ENCODE measurements at regions not wholly inside any gene's neighbourhood (a gene's known extent, or its start where the extent isn't known, plus 50 kb on each side); places are given as distances from the start of the nearest gene placed in this dataset.

GRCh38 chr10:120369856-120370276, 87.2 kb upstream of the PLPP4 start:
- DNase-seq, result no peak
- H3K9me3 Mint-ChIP-seq (ENCODE audit: unreplicated experiment), result no peaks in the 10 kb centered on the region
- H3K27ac Mint-ChIP-seq (ENCODE audit: unreplicated experiment), result no peak overlapping the region
- no peaks in the 10 kb centered on the region for H3K36me3 Mint-ChIP-seq (ENCODE audit: insufficient read depth, unreplicated experiment)
- Histone ChIP-seq H3K36me3 (ENCODE audit: control insufficient read depth, insufficient read depth, low read length) (no peaks in the 10 kb centered on the region), H3K27me3 (replicated peaks; ENCODE audit: control insufficient read depth, insufficient read depth, low read length) (no peaks in the 10 kb centered on the region; the same call in none of the 2 replicates), H3K9me3 (no peaks in the 10 kb centered on the region), H3K4me3 (ENCODE audit: low read depth, low read length) (no peak overlapping the region), H3K4me1 (no peaks in the 10 kb centered on the region)
- H3K4me3 Mint-ChIP-seq (ENCODE audit: unreplicated experiment), result no peak overlapping the region
- peaks cover 13% of the 10 kb centered on the region for H3K27me3 Mint-ChIP-seq (ENCODE audit: insufficient read depth, unreplicated experiment)
- H3K4me1 Mint-ChIP-seq (ENCODE audit: low read depth, unreplicated experiment), result no peaks in the 10 kb centered on the region
- BruUV-seq (replicated peaks), result no TSS peak
- ChIA-PET POLR2A (no interaction called here), CTCF (no interaction called here)
- TF ChIP-seq CTCF (IDR thresholded peaks at IDR 0.05; ENCODE audit: insufficient read depth in 1 of 2, low read depth in 1 of 2, low read length in 1 of 2, severe bottlenecking in 1 of 2, unreplicated experiment in 1 of 2), result no peak
- intact Hi-C loops (cut with micrococcal nuclease; ENCODE audit: unreplicated experiment), result no loop called here

GRCh38 chr10:120371856-120372255, 85.2 kb upstream of the PLPP4 start:
- no peaks in the 10 kb centered on the region; the same call in 1 of the 2 replicates for H3K27me3 ChIP-seq (replicated peaks; ENCODE audit: control insufficient read depth, insufficient read depth, low read length)
- no peaks in the 10 kb centered on the region for H3K9me3 Mint-ChIP-seq (ENCODE audit: unreplicated experiment)
- no TSS peak for BruUV-seq (replicated peaks)
- H3K4me1 Mint-ChIP-seq (ENCODE audit: low read depth, unreplicated experiment), result no peaks in the 10 kb centered on the region
- POLR2A ChIA-PET, result no interaction called here
- no peak overlapping the region for H3K4me3 Mint-ChIP-seq (ENCODE audit: unreplicated experiment)
- DNase-seq, result no peak
- intact Hi-C loops (cut with micrococcal nuclease; ENCODE audit: unreplicated experiment), result no loop called here
- TF ChIP-seq CTCF (IDR thresholded peaks at IDR 0.05; ENCODE audit: insufficient read depth in 1 of 2, low read depth in 1 of 2, low read length in 1 of 2, severe bottlenecking in 1 of 2, unreplicated experiment in 1 of 2), result no peak
- CTCF ChIA-PET, result no interaction called here
- H3K9me3 ChIP-seq, result no peaks in the 10 kb centered on the region
- no peaks in the 10 kb centered on the region for H3K36me3 ChIP-seq (ENCODE audit: control insufficient read depth, insufficient read depth, low read length)
- no peak overlapping the region for H3K4me3 ChIP-seq (ENCODE audit: low read depth, low read length)
- H3K27me3 Mint-ChIP-seq (ENCODE audit: insufficient read depth, unreplicated experiment), result peaks cover 13% of the 10 kb centered on the region
- H3K36me3 Mint-ChIP-seq (ENCODE audit: insufficient read depth, unreplicated experiment), result no peaks in the 10 kb centered on the region
- no peak overlapping the region for H3K27ac Mint-ChIP-seq (ENCODE audit: unreplicated experiment)
- H3K4me1 ChIP-seq, result no peaks in the 10 kb centered on the region

- ChIA-PET CTCF (no interaction called here), POLR2A (no interaction called here)
- Mint-ChIP-seq H3K36me3 (ENCODE audit: insufficient read depth, unreplicated experiment) (no peaks in the 10 kb centered on the region), H3K9me3 (ENCODE audit: unreplicated experiment) (no peaks in the 10 kb centered on the region), H3K4me1 (ENCODE audit: low read depth, unreplicated experiment) (no peaks in the 10 kb centered on the region), H3K4me3 (ENCODE audit: unreplicated experiment) (no peak overlapping the region), H3K27ac (ENCODE audit: unreplicated experiment) (no peak overlapping the region), H3K27me3 (ENCODE audit: insufficient read depth, unreplicated experiment) (peaks cover 17% of the 10 kb centered on the region)
- no peak for DNase-seq
- no TSS peak for BruUV-seq (replicated peaks)
- Histone ChIP-seq H3K4me1 (no peaks in the 10 kb centered on the region), H3K36me3 (ENCODE audit: control insufficient read depth, insufficient read depth, low read length) (no peaks in the 10 kb centered on the region), H3K9me3 (no peaks in the 10 kb centered on the region), H3K4me3 (ENCODE audit: low read depth, low read length) (no peak overlapping the region), H3K27me3 (replicated peaks; ENCODE audit: control insufficient read depth, insufficient read depth, low read length) (no peaks in the 10 kb centered on the region)
- intact Hi-C loops (cut with micrococcal nuclease; ENCODE audit: unreplicated experiment), result no loop called here
- no peak for TF ChIP-seq CTCF (IDR thresholded peaks at IDR 0.05; ENCODE audit: insufficient read depth in 1 of 2, low read depth in 1 of 2, low read length in 1 of 2, severe bottlenecking in 1 of 2, unreplicated experiment in 1 of 2)
Measured at GRCh38 chr10:120372917-120373316, 84.1 kb upstream of the PLPP4 start.

All from Caco-2 (cell line).